Endothelial cell of umbilical vein (primary cell): ENCODE measurements at regions not wholly inside any gene's neighbourhood (a gene's known extent, or its start where the extent isn't known, plus 50 kb on each side); places are given as distances from the start of the nearest gene placed in this dataset.

Source experiments
- BruUV-seq: library from RNA; stranded (reverse); fragments of 400-500 nt; replicated peaks from 2 replicates; lab custom pipeline; 2021; lab: Mats Ljungman, UMichigan
- CTCF ChIA-PET: fragments of 300-600, 350-600 bp; sonication (Branson Sonifier 250); formaldehyde crosslinking; loops from one replicate; lab custom pipeline; 2021; ENCODE audit warnings: antibody characterized with exemption, inconsistent platforms; lab: Charles Lee
- POLR2A ChIA-PET: fragments of 300-600, 350-600 bp; sonication (Branson Sonifier 250); formaldehyde crosslinking; loops from one replicate; lab custom pipeline; 2021; ENCODE audit warnings: antibody characterized with exemption, inconsistent platforms; lab: Charles Lee
- DNase-seq: peaks from one replicate; pipeline ENCODE4 v3.0.0-alpha.2; 2011; ENCODE audit warnings: low read depth, low spot score
- FAIRE-seq: peaks from 2 replicates; lab custom pipeline; 2011; peaks lifted over from hg19 to GRCh38; lab: Jason Lieb, UNC
- H2AFZ ChIP-seq: 2 replicates; pipeline ENCODE4 v1.6.0; 2012; ENCODE audit warnings: low read depth, low read length, control low read depth, inconsistent platforms
- H3K27ac ChIP-seq: 2 replicates; pipeline ENCODE4 v1.5.1; 2011; ENCODE audit warnings: low read depth, mild to moderate bottlenecking, control low read depth, low read length, moderate library complexity; ENCODE audit not compliant: insufficient read depth
- H3K27me3 ChIP-seq, 2 experiments: 2 replicates each; pipeline versions ENCODE4 v1.6.0 to v1.6.1; 2011; ENCODE audit warnings: low read length in 2 of 2, mixed read lengths in 1 of 2; ENCODE audit not compliant: control insufficient read depth in 2 of 2, insufficient read depth in 2 of 2
- H3K36me3 ChIP-seq, 2 experiments: 2 replicates in 1 of 2; 3 replicates in 1 of 2; pipeline ENCODE4 v1.5.1; 2011; ENCODE audit warnings: low read length in 2 of 2, mild to moderate bottlenecking in 1 of 2, moderate library complexity in 1 of 2; ENCODE audit not compliant: control insufficient read depth in 2 of 2, insufficient read depth in 2 of 2; ENCODE audit errors: extremely low read depth in 1 of 2
- H3K4me1 ChIP-seq: 3 replicates; pipeline ENCODE4 v1.5.1; 2011; ENCODE audit warnings: mild to moderate bottlenecking, low read length; ENCODE audit not compliant: control insufficient read depth, insufficient read depth; ENCODE audit errors: extremely low read depth
- H3K4me2 ChIP-seq: 2 replicates; pipeline ENCODE4 v1.6.1; 2011; ENCODE audit warnings: low read length, control low read depth, mixed read lengths; ENCODE audit not compliant: insufficient read depth
- H3K4me3 ChIP-seq, 3 experiments: fragments of 200-600 bp in 1 of 3; sonication (generic), shearing (Covaris generic) in 1 of 3; replicated peaks in 1 of 3; 2 replicates each; pipeline ENCODE4 v1.5.1; 2011 to 2016; ENCODE audit warnings: control low read depth in 3 of 3, low read length in 3 of 3, mild to moderate bottlenecking in 2 of 3, inconsistent platforms in 1 of 3, low read depth in 1 of 3, moderate library complexity in 1 of 3; ENCODE audit not compliant: insufficient read depth in 1 of 3
- H3K79me2 ChIP-seq: 2 replicates; pipeline ENCODE4 v1.6.0; 2012; ENCODE audit warnings: low read length, inconsistent platforms; ENCODE audit not compliant: control insufficient read depth, insufficient read depth
- H3K9ac ChIP-seq: replicated peaks from 2 replicates; pipeline ENCODE3; 2011; ENCODE audit warnings: low read length, control low read depth; ENCODE audit not compliant: insufficient read depth; ENCODE audit errors: extremely low read depth
- H3K9me1 ChIP-seq: replicated peaks from 3 replicates; pipeline ENCODE4 v1.6.0; 2011; ENCODE audit warnings: mild to moderate bottlenecking, low read length; ENCODE audit not compliant: control insufficient read depth, insufficient read depth; ENCODE audit errors: extremely low read depth
- H3K9me3 ChIP-seq: replicated peaks from 2 replicates; pipeline ENCODE4 v1.5.1; 2012; ENCODE audit warnings: low read length, inconsistent platforms; ENCODE audit not compliant: control insufficient read depth, insufficient read depth
- H4K20me1 ChIP-seq: replicated peaks from 2 replicates; pipeline ENCODE3; 2011; ENCODE audit warnings: mild to moderate bottlenecking, low read length; ENCODE audit not compliant: control insufficient read depth, insufficient read depth; ENCODE audit errors: extremely low read depth
- EZH2 ChIP-seq: IDR thresholded peaks from 2 replicates; pipeline ENCODE4 v1.6.1; 2012; ENCODE audit warnings: borderline replicate concordance, low read depth, mild to moderate bottlenecking, moderate library complexity, low read length, inconsistent platforms; ENCODE audit not compliant: severe bottlenecking
- FOS ChIP-seq: IDR thresholded peaks from 2 replicates; pipeline ENCODE4 v1.6.1; 2011; ENCODE audit warnings: mild to moderate bottlenecking, low read length, moderate library complexity, borderline replicate concordance; ENCODE audit not compliant: insufficient read depth
- GATA2 ChIP-seq: IDR thresholded peaks from 2 replicates; pipeline ENCODE4 v1.7.0; 2011; ENCODE audit warnings: low read depth, mild to moderate bottlenecking, moderate library complexity, mixed read lengths, low read length; ENCODE audit not compliant: insufficient read length, insufficient read depth
- JUN ChIP-seq: IDR thresholded peaks from 2 replicates; pipeline ENCODE4 v1.6.1; 2011; ENCODE audit warnings: borderline replicate concordance, low read depth; ENCODE audit not compliant: insufficient read length, insufficient read depth
- MAX ChIP-seq: IDR thresholded peaks from 2 replicates; pipeline ENCODE4 v1.6.1; 2011; ENCODE audit not compliant: insufficient read depth, insufficient read length
- MYC ChIP-seq: IDR thresholded peaks from one replicate; pipeline ENCODE4 v1.6.1; 2011; ENCODE audit warnings: mild to moderate bottlenecking, low read depth, low read length
- POLR2A ChIP-seq: IDR thresholded peaks from 2 replicates; pipeline ENCODE4 v1.6.1; 2012; ENCODE audit warnings: low read depth, mild to moderate bottlenecking, control low read depth, low read length
- POLR2AphosphoS5 ChIP-seq: IDR thresholded peaks from 2 replicates; pipeline ENCODE4 v1.6.1; 2012; ENCODE audit warnings: low read depth, mild to moderate bottlenecking, control low read depth, low read length, moderate library complexity; ENCODE audit not compliant: insufficient read depth
- dilution Hi-C: fragments of 300-500 bp; cut with MboI; formaldehyde crosslinking; loops from one replicate; pipeline ENCODE4 v1.15.0; 2019; ENCODE audit warnings: low sequenced_read_pairs; ENCODE audit not compliant: extremely low pct_ligation_motif_present
- intact Hi-C: fragments of 100-400 bp; cut with micrococcal nuclease; formaldehyde crosslinking; loops from one replicate; pipeline ENCODE4 v1.10.0; 2022
- TF ChIP-seq, protein P1 (sequence below), 2 donors: IDR thresholded peaks; 1 replicate in 1 of 2; 2 replicates in 1 of 2; pipeline ENCODE4 v1.5.1; 2011; ENCODE audit warnings: low read length in 2 of 2, mild to moderate bottlenecking in 2 of 2, moderate library complexity in 2 of 2, control low read depth in 1 of 2, inconsistent platforms in 1 of 2, low read depth in 1 of 2; ENCODE audit not compliant: insufficient read depth in 1 of 2; ENCODE audit errors: extremely low read depth in 1 of 2

DNA sequence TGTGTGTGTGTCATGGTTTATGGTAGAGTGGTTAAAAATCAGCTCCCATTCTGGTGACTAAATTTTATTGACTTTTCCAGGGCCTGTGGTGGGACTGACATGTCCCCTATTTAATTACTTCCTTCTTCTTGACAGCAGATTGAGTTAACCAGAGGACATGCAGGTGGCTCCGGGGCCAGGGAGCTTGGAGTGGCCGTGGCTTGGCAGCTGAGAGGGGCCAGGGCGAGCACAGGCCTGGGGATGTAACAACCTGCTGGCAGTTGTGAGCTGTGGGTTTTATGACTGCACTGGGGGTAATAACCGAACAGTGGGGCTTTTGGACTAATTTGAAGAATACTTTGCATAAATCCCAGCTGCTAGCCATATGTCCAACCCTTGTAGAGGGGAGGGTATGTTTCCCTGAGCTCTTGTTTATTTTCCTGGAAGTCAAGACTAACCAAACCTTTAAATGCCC lies 186.0 kb downstream of the MID1IP1 start:
- POLR2A ChIA-PET: no interaction called here
- intact Hi-C loops (loop anchor here (5.0 kb wide), 1 partner anchor 325 kb away; no protein-coding TSS in a partner anchor), dilution Hi-C loops (no loop called here)
- Histone ChIP-seq H3K9ac (no peak overlapping the region), H4K20me1 (no peaks in the 10 kb centered on the region), H3K4me2 (no peak overlapping the region), H3K4me3 (no peak overlapping the region), H3K9me1 (no peaks in the 10 kb centered on the region), H3K79me2 (no peaks in the 10 kb centered on the region), H2AFZ (no peak overlapping the region), H3K36me3 (no peaks in the 10 kb centered on the region), H3K27me3 (peaks cover 2 to 3% of the 10 kb centered on the region in 2 experiments), H3K27ac (no peak overlapping the region), H3K4me1 (no peaks in the 10 kb centered on the region), H3K9me3 (no peaks in the 10 kb centered on the region)
- no peak for FAIRE-seq
- no TSS peak for BruUV-seq
- TF ChIP-seq FOS: no peak
- TF ChIP-seq JUN: no peak
- no peak for TF ChIP-seq MAX
- no peak for TF ChIP-seq MYC
- TF ChIP-seq POLR2AphosphoS5: no peak
- TF ChIP-seq, protein P1, sequence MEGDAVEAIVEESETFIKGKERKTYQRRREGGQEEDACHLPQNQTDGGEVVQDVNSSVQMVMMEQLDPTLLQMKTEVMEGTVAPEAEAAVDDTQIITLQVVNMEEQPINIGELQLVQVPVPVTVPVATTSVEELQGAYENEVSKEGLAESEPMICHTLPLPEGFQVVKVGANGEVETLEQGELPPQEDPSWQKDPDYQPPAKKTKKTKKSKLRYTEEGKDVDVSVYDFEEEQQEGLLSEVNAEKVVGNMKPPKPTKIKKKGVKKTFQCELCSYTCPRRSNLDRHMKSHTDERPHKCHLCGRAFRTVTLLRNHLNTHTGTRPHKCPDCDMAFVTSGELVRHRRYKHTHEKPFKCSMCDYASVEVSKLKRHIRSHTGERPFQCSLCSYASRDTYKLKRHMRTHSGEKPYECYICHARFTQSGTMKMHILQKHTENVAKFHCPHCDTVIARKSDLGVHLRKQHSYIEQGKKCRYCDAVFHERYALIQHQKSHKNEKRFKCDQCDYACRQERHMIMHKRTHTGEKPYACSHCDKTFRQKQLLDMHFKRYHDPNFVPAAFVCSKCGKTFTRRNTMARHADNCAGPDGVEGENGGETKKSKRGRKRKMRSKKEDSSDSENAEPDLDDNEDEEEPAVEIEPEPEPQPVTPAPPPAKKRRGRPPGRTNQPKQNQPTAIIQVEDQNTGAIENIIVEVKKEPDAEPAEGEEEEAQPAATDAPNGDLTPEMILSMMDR (IDR thresholded peaks at IDR 0.05; ENCODE audit: extremely low read depth in 1 of 2, insufficient read depth in 1 of 2, low read depth in 1 of 2, low read length in 2 of 2): no peak
- no peak for TF ChIP-seq EZH2
- no peak for TF ChIP-seq GATA2
- no peak for TF ChIP-seq POLR2A
- CTCF ChIA-PET: interaction anchor here (2.5 kb wide), 1 partner anchor 220 kb away, joined by 17 read pairs; no protein-coding TSS in a partner anchor
- DNase-seq: no peak
